A673 (cell line): ENCODE measurements at regions not wholly inside any gene's neighbourhood (a gene's known extent, or its start where the extent isn't known, plus 50 kb on each side); places are given as distances from the start of the nearest gene placed in this dataset.

Experiments used
- BruUV-seq: library from RNA; stranded (reverse); fragments of 400-500 nt; replicated peaks from 2 replicates; lab custom pipeline; 2021; lab: Mats Ljungman, UMichigan
- CTCF ChIA-PET: fragments of 300-600 bp; sonication (Branson Sonifier 250); formaldehyde crosslinking; loops from one replicate; lab custom pipeline; 2022; ENCODE audit warnings: antibody characterized with exemption; lab: Charles Lee
- POLR2A ChIA-PET: fragments of 300-600 bp; sonication (Branson Sonifier 250); formaldehyde crosslinking; loops from one replicate; lab custom pipeline; 2022; ENCODE audit warnings: antibody characterized with exemption; ENCODE audit not compliant: low non-redundant PET; lab: Charles Lee
- DNase-seq: peaks from one replicate; pipeline ENCODE4 v3.0.0-alpha.2; 2015; ENCODE audit warnings: low spot score
- H3K27ac ChIP-seq: fragments of 200-600 bp; sonication (generic); 2 replicates; pipeline ENCODE4 v1.5.1; 2016; ENCODE audit warnings: mixed run types, low read depth, mild to moderate bottlenecking, mixed read lengths, antibody characterized with exemption, low read length; ENCODE audit not compliant: poor library complexity, severe bottlenecking
- H3K27me3 ChIP-seq: fragments of 200-600 bp; sonication (generic); replicated peaks from 2 replicates; pipeline ENCODE4 v1.6.1; 2017; ENCODE audit warnings: mixed run types, low read depth, mild to moderate bottlenecking, mixed read lengths, antibody characterized with exemption, low read length; ENCODE audit not compliant: insufficient read depth, poor library complexity
- H3K36me3 ChIP-seq: fragments of 200-600 bp; sonication (generic); 2 replicates; pipeline ENCODE4 v1.6.1; 2016; ENCODE audit warnings: mixed run types, mild to moderate bottlenecking, mixed read lengths, antibody characterized with exemption, low read length; ENCODE audit not compliant: insufficient read depth, poor library complexity, severe bottlenecking
- H3K4me1 ChIP-seq: fragments of 200-600 bp; sonication (generic); 2 replicates; pipeline ENCODE4 v1.6.1; 2017; ENCODE audit warnings: mixed run types, mild to moderate bottlenecking, mixed read lengths, antibody characterized with exemption, low read length; ENCODE audit not compliant: insufficient read depth, poor library complexity, severe bottlenecking
- H3K4me3 ChIP-seq: fragments of 200-600 bp; sonication (generic); 2 replicates; pipeline ENCODE4 v1.5.1; 2016; ENCODE audit warnings: low read depth, mixed run types, mild to moderate bottlenecking, mixed read lengths, low read length; ENCODE audit not compliant: poor library complexity, severe bottlenecking
- H3K9me3 ChIP-seq: fragments of 200-600 bp; sonication (generic); 2 replicates; pipeline ENCODE4 v1.6.1; 2016; ENCODE audit warnings: mixed run types, low read depth, mild to moderate bottlenecking, mixed read lengths, antibody characterized with exemption, low read length; ENCODE audit not compliant: poor library complexity, severe bottlenecking
- CTCF ChIP-seq: fragments of 300-800, 200-600 bp; sonication (generic); conservative IDR thresholded peaks from 2 replicates; pipeline ENCODE4 v1.5.1; 2017; ENCODE audit warnings: low read depth, mild to moderate bottlenecking, antibody characterized with exemption, low read length, moderate library complexity, mixed read lengths
- EZH2 ChIP-seq: fragments of 200-600 bp; sonication (generic); IDR thresholded peaks from 2 replicates; pipeline ENCODE4 v1.6.1; 2017; ENCODE audit warnings: borderline replicate concordance, low read depth, mild to moderate bottlenecking, mixed read lengths, antibody characterized with exemption, low read length; ENCODE audit not compliant: poor library complexity, severe bottlenecking
- intact Hi-C: fragments of 100-400 bp; cut with micrococcal nuclease; formaldehyde crosslinking; loops from one replicate; pipeline ENCODE4 v1.10.0; 2022; ENCODE audit not compliant: unreplicated experiment

GRCh38 chr4:42778349-42778748 lies 114.2 kb upstream of the GRXCR1 start:
- POLR2A ChIA-PET, result no interaction called here
- Histone ChIP-seq H3K4me3 (no peak overlapping the region), H3K36me3 (no peaks in the 10 kb centered on the region), H3K9me3 (no peaks in the 10 kb centered on the region), H3K4me1 (no peaks in the 10 kb centered on the region), H3K27me3 (no peaks in the 10 kb centered on the region), H3K27ac (no peak overlapping the region)
- TF ChIP-seq CTCF (no peak), EZH2 (no peak)
- CTCF ChIA-PET, result no interaction called here
- intact Hi-C loops, result no loop called here
- DNase-seq, result no peak
- no TSS peak for BruUV-seq

- BruUV-seq, result no TSS peak
These were observed 111.3 kb upstream of the ATP8A1 start for GRCh38 chr4:42768125-42768748.

DNA sequence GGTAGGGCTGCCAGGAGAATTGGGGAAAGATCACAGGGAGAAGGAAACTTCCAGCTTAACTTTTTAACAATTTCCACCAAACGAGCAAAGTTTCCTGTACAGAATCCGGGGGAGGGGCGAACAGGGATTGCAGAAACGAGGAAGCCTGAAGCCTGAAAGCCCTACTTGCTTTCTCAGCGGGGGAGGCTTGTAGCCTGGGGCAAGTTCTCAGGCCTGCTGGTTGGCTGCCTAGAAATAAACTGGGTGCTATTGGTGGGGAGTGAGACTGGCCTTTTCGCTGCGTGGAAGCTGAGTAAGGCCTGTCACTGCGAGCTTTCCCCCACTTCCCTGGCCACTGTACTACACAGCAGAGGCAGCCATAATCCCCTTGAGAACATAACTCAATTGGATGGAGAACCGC lies 110.8 kb upstream of the ATP8A1 start:
- intact Hi-C loops, result no loop called here
- ChIA-PET CTCF (no interaction called here), POLR2A (no interaction called here)
- no peak overlapping the region for H3K4me3 ChIP-seq
- H3K27me3 ChIP-seq, result no peaks in the 10 kb centered on the region
- H3K9me3 ChIP-seq, result no peaks in the 10 kb centered on the region
- BruUV-seq, result no TSS peak
- no peak for DNase-seq
- no peaks in the 10 kb centered on the region for H3K4me1 ChIP-seq
- no peaks in the 10 kb centered on the region for H3K36me3 ChIP-seq
- TF ChIP-seq CTCF (no peak), EZH2 (no peak)
- H3K27ac ChIP-seq, result no peak overlapping the region

More at GRCh38 chr4:42768125-42768748, 111.3 kb upstream of the ATP8A1 start:
- Histone ChIP-seq H3K27me3 (no peaks in the 10 kb centered on the region), H3K9me3 (no peaks in the 10 kb centered on the region), H3K36me3 (no peaks in the 10 kb centered on the region), H3K27ac (no peak overlapping the region), H3K4me1 (no peaks in the 10 kb centered on the region), H3K4me3 (no peak overlapping the region)
- intact Hi-C loops, result no loop called here
- POLR2A ChIA-PET, result no interaction called here
- CTCF ChIA-PET, result no interaction called here
- no peak for DNase-seq
- TF ChIP-seq CTCF (no peak), EZH2 (no peak)
